Activated T-cell treated with anti-CD3 and anti-CD28 coated beads, Interleukin-2, amount 50 U/mL, for 24 hours (primary cell): ENCODE measurements at regions not wholly inside any gene's neighbourhood (a gene's known extent, or its start where the extent isn't known, plus 50 kb on each side); places are given as distances from the start of the nearest gene placed in this dataset.

Source experiments
- DNase-seq: peaks from one replicate; pipeline ENCODE4 v3.0.0-alpha.2; 2020
- H3K27ac Mint-ChIP-seq: 2 replicates; pipeline ENCODE4 v1.8.0; 2020; ENCODE audit warnings: mild to moderate bottlenecking, mixed read lengths
- H3K27me3 Mint-ChIP-seq: 2 replicates; pipeline ENCODE4 v1.8.0; 2020; ENCODE audit warnings: mixed read lengths
- H3K36me3 Mint-ChIP-seq: 2 replicates; pipeline ENCODE4 v1.8.0; 2020; ENCODE audit warnings: low read depth, mixed read lengths
- H3K4me1 Mint-ChIP-seq: 2 replicates; pipeline ENCODE4 v1.8.0; 2020; ENCODE audit warnings: low read depth, mixed read lengths
- H3K4me3 Mint-ChIP-seq: 2 replicates; pipeline ENCODE4 v1.8.0; 2020; ENCODE audit warnings: mild to moderate bottlenecking, moderate library complexity, mixed read lengths
- H3K9me3 Mint-ChIP-seq: 2 replicates; pipeline ENCODE4 v1.8.0; 2020; ENCODE audit warnings: mixed read lengths

GRCh38 chr2:195488567-195488966 lies 168.5 kb upstream of the SLC39A10 start:
- H3K4me1 Mint-ChIP-seq, result peaks cover 27% of the 10 kb centered on the region
- H3K36me3 Mint-ChIP-seq, result no peaks in the 10 kb centered on the region
- H3K9me3 Mint-ChIP-seq, result no peaks in the 10 kb centered on the region
- DNase-seq, result no peak
- H3K27ac Mint-ChIP-seq, result no peak overlapping the region
- H3K4me3 Mint-ChIP-seq, result no peak overlapping the region
- H3K27me3 Mint-ChIP-seq, result no peaks in the 10 kb centered on the region

GRCh38 chr2:195486987-195487644 lies 169.9 kb upstream of the SLC39A10 start:
- Mint-ChIP-seq H3K36me3 (no peaks in the 10 kb centered on the region), H3K27ac (peak overlapping the region; percentile 79), H3K9me3 (no peaks in the 10 kb centered on the region), H3K4me1 (peaks cover 27% of the 10 kb centered on the region), H3K4me3 (peak overlapping the region; percentile 47), H3K27me3 (no peaks in the 10 kb centered on the region)
- DNase-seq, result no peak

GRCh38 chr2:195486520-195486919 lies 170.5 kb upstream of the SLC39A10 start:
- peak overlapping the region; percentile 57 for H3K27ac Mint-ChIP-seq
- no peaks in the 10 kb centered on the region for H3K36me3 Mint-ChIP-seq
- no peak overlapping the region for H3K4me3 Mint-ChIP-seq
- H3K27me3 Mint-ChIP-seq, result no peaks in the 10 kb centered on the region
- DNase-seq, result no peak
- H3K9me3 Mint-ChIP-seq, result no peaks in the 10 kb centered on the region
- peaks cover 27% of the 10 kb centered on the region for H3K4me1 Mint-ChIP-seq

- no peaks in the 10 kb centered on the region for H3K36me3 Mint-ChIP-seq
- H3K27me3 Mint-ChIP-seq, result peaks cover 3% of the 10 kb centered on the region
- peaks cover 7% of the 10 kb centered on the region for H3K9me3 Mint-ChIP-seq
- DNase-seq, result no peak
- no peak overlapping the region for H3K27ac Mint-ChIP-seq
- H3K4me1 Mint-ChIP-seq, result peaks cover 29% of the 10 kb centered on the region
- H3K4me3 Mint-ChIP-seq, result no peak overlapping the region
These were observed 175.0 kb upstream of the SLC39A10 start for GRCh38 chr2:195482010-195482409.

- H3K27ac Mint-ChIP-seq, result no peak overlapping the region
- H3K9me3 Mint-ChIP-seq, result peaks cover 7% of the 10 kb centered on the region
- no peaks in the 10 kb centered on the region for H3K36me3 Mint-ChIP-seq
- H3K27me3 Mint-ChIP-seq, result peaks cover 3% of the 10 kb centered on the region
- peaks cover 16% of the 10 kb centered on the region for H3K4me1 Mint-ChIP-seq
- no peak for DNase-seq
- no peak overlapping the region for H3K4me3 Mint-ChIP-seq
These were observed 176.9 kb upstream of the SLC39A10 start for GRCh38 chr2:195480121-195480520.

- no peak overlapping the region for H3K27ac Mint-ChIP-seq
- no peak overlapping the region for H3K4me3 Mint-ChIP-seq
- H3K4me1 Mint-ChIP-seq, result peaks cover 15% of the 10 kb centered on the region
- H3K36me3 Mint-ChIP-seq, result no peaks in the 10 kb centered on the region
- H3K9me3 Mint-ChIP-seq, result peaks cover 7% of the 10 kb centered on the region
- no peak for DNase-seq
- H3K27me3 Mint-ChIP-seq, result peaks cover 3% of the 10 kb centered on the region
These were observed 177.6 kb upstream of the SLC39A10 start for GRCh38 chr2:195479407-195479806.

GRCh38 chr2:195477996-195478382 lies 179.0 kb upstream of the SLC39A10 start:
- DNase-seq, result no peak
- Mint-ChIP-seq H3K27ac (peak overlapping the region; percentile 60), H3K36me3 (no peaks in the 10 kb centered on the region), H3K27me3 (peaks cover 3% of the 10 kb centered on the region), H3K9me3 (peaks cover 7% of the 10 kb centered on the region), H3K4me1 (peaks cover 18% of the 10 kb centered on the region), H3K4me3 (no peak overlapping the region)

- H3K36me3 Mint-ChIP-seq, result no peaks in the 10 kb centered on the region
- H3K27ac Mint-ChIP-seq, result peak overlapping the region; percentile 60
- H3K9me3 Mint-ChIP-seq, result peaks cover 7% of the 10 kb centered on the region
- H3K4me3 Mint-ChIP-seq, result no peak overlapping the region
- no peak for DNase-seq
- H3K4me1 Mint-ChIP-seq, result peaks cover 18% of the 10 kb centered on the region
- H3K27me3 Mint-ChIP-seq, result peaks cover 3% of the 10 kb centered on the region
These were observed 179.6 kb upstream of the SLC39A10 start for GRCh38 chr2:195477248-195477995.

GRCh38 chr2:195475336-195475735 lies 181.7 kb upstream of the SLC39A10 start:
- H3K4me1 Mint-ChIP-seq, result peaks cover 18% of the 10 kb centered on the region
- H3K4me3 Mint-ChIP-seq, result no peak overlapping the region
- no peak for DNase-seq
- no peak overlapping the region for H3K27ac Mint-ChIP-seq
- H3K9me3 Mint-ChIP-seq, result peaks cover 7% of the 10 kb centered on the region
- peaks cover 3% of the 10 kb centered on the region for H3K27me3 Mint-ChIP-seq
- no peaks in the 10 kb centered on the region for H3K36me3 Mint-ChIP-seq

GRCh38 chr2:195473862-195474261 lies 183.2 kb upstream of the SLC39A10 start:
- Mint-ChIP-seq H3K27me3 (no peaks in the 10 kb centered on the region), H3K27ac (no peak overlapping the region), H3K4me3 (no peak overlapping the region), H3K36me3 (no peaks in the 10 kb centered on the region), H3K4me1 (peaks cover 19% of the 10 kb centered on the region), H3K9me3 (peaks cover 7% of the 10 kb centered on the region)
- no peak for DNase-seq

- Mint-ChIP-seq H3K36me3 (no peaks in the 10 kb centered on the region), H3K4me1 (peaks cover 19% of the 10 kb centered on the region), H3K9me3 (peaks cover 6% of the 10 kb centered on the region), H3K27ac (no peak overlapping the region), H3K4me3 (no peak overlapping the region), H3K27me3 (no peaks in the 10 kb centered on the region)
- DNase-seq, result no peak
These were observed 184.4 kb upstream of the SLC39A10 start for GRCh38 chr2:195472501-195473234.

GRCh38 chr2:195471807-195472206 lies 185.2 kb upstream of the SLC39A10 start:
- no peaks in the 10 kb centered on the region for H3K36me3 Mint-ChIP-seq

GRCh38 chr2:195471163-195471562 lies 185.9 kb upstream of the SLC39A10 start:
- no peak overlapping the region for H3K4me3 Mint-ChIP-seq
- no peaks in the 10 kb centered on the region for H3K36me3 Mint-ChIP-seq
- no peak for DNase-seq
- H3K27ac Mint-ChIP-seq, result no peak overlapping the region
- H3K27me3 Mint-ChIP-seq, result no peaks in the 10 kb centered on the region
- peaks cover 13% of the 10 kb centered on the region for H3K4me1 Mint-ChIP-seq
- peaks cover 2% of the 10 kb centered on the region for H3K9me3 Mint-ChIP-seq

More at GRCh38 chr2:195471807-195472206, 185.2 kb upstream of the SLC39A10 start:
- Mint-ChIP-seq H3K27me3 (no peaks in the 10 kb centered on the region), H3K4me3 (no peak overlapping the region), H3K9me3 (peaks cover 2% of the 10 kb centered on the region), H3K4me1 (peaks cover 13% of the 10 kb centered on the region), H3K27ac (no peak overlapping the region)
- no peak for DNase-seq

GRCh38 chr2:195470622-195471021 lies 186.4 kb upstream of the SLC39A10 start:
- Mint-ChIP-seq H3K27me3 (no peaks in the 10 kb centered on the region), H3K9me3 (peaks cover 6% of the 10 kb centered on the region), H3K27ac (no peak overlapping the region), H3K36me3 (no peaks in the 10 kb centered on the region), H3K4me3 (no peak overlapping the region), H3K4me1 (peaks cover 13% of the 10 kb centered on the region)
- DNase-seq, result no peak

- DNase-seq, result no peak
- Mint-ChIP-seq H3K4me1 (peaks cover 10% of the 10 kb centered on the region), H3K9me3 (peaks cover 8% of the 10 kb centered on the region)
These were observed 188.3 kb upstream of the SLC39A10 start for GRCh38 chr2:195468771-195469170.

More at GRCh38 chr2:195468771-195469170, 188.3 kb upstream of the SLC39A10 start:
- no peak overlapping the region for H3K4me3 Mint-ChIP-seq
- H3K36me3 Mint-ChIP-seq, result no peaks in the 10 kb centered on the region
- no peaks in the 10 kb centered on the region for H3K27me3 Mint-ChIP-seq
- no peak overlapping the region for H3K27ac Mint-ChIP-seq
